ENCODE measurements at regions not wholly inside any gene's neighbourhood (a gene's known extent, or its start where the extent isn't known, plus 50 kb on each side); places are given as distances from the start of the nearest gene placed in this dataset.

- TF ChIP-seq, protein P1, sequence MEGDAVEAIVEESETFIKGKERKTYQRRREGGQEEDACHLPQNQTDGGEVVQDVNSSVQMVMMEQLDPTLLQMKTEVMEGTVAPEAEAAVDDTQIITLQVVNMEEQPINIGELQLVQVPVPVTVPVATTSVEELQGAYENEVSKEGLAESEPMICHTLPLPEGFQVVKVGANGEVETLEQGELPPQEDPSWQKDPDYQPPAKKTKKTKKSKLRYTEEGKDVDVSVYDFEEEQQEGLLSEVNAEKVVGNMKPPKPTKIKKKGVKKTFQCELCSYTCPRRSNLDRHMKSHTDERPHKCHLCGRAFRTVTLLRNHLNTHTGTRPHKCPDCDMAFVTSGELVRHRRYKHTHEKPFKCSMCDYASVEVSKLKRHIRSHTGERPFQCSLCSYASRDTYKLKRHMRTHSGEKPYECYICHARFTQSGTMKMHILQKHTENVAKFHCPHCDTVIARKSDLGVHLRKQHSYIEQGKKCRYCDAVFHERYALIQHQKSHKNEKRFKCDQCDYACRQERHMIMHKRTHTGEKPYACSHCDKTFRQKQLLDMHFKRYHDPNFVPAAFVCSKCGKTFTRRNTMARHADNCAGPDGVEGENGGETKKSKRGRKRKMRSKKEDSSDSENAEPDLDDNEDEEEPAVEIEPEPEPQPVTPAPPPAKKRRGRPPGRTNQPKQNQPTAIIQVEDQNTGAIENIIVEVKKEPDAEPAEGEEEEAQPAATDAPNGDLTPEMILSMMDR (IDR thresholded peaks at IDR 0.05): no peak
- TF ChIP-seq POLR2A (IDR thresholded peaks at IDR 0.05): no peak
These were observed 264.0 kb downstream of the FOXA2 start for GRCh38 chr20:22320245-22320915.
